ENCODE measurements at regions not wholly inside any gene's neighbourhood (a gene's known extent, or its start where the extent isn't known, plus 50 kb on each side); places are given as distances from the start of the nearest gene placed in this dataset.

GRCh38 chr1:235009561-235010306 lies 118.9 kb downstream of the TOMM20 start (continued):
- no peak for TF ChIP-seq DEAF1 (CRISPR knock-in tag; IDR thresholded peaks at IDR 0.05)
- no peak for TF ChIP-seq CHD1 (IDR thresholded peaks at IDR 0.05; ENCODE audit: low read length)
- TF ChIP-seq ASH1L (IDR thresholded peaks at IDR 0.05; ENCODE audit: borderline replicate concordance, low read depth, partially characterized antibody), result no peak
- no peak for TF ChIP-seq NFIC (IDR thresholded peaks at IDR 0.05)
- TF ChIP-seq ZNF407 (IDR thresholded peaks at IDR 0.05; ENCODE audit: low read depth), result no peak
- no peak for TF ChIP-seq RBBP5 (IDR thresholded peaks at IDR 0.05; ENCODE audit: borderline replicate concordance, insufficient read depth, low read length, poor library complexity, severe bottlenecking)
- TF ChIP-seq MIER1 (IDR thresholded peaks at IDR 0.05; ENCODE audit: low read depth), result no peak
- no peak for TF ChIP-seq HMGN3 (IDR thresholded peaks at IDR 0.05; ENCODE audit: borderline replicate concordance, extremely low read depth, insufficient read length, low read depth, low read length)
- no peak for TF ChIP-seq U2AF1 (optimal IDR thresholded peaks at IDR 0.05; ENCODE audit: low read depth, low read length)

Data from K562 (cell line).